OCI-LY1 (cell line): ENCODE measurements at regions not wholly inside any gene's neighbourhood (a gene's known extent, or its start where the extent isn't known, plus 50 kb on each side); places are given as distances from the start of the nearest gene placed in this dataset.

Experiments
- EZH2 ChIP-seq: fragments of 200-600 bp; sonication (generic), shearing (Covaris generic); IDR thresholded peaks from 2 replicates; pipeline ENCODE4 v1.8.0; 2017; ENCODE audit warnings: borderline replicate concordance, mixed run types, mild to moderate bottlenecking, antibody characterized with exemption, low read length, moderate library complexity, mixed read lengths
- TF ChIP-seq, protein P1 (sequence below): fragments of 200-600 bp; sonication (generic), shearing (Covaris generic); IDR thresholded peaks from 2 replicates; pipeline ENCODE4 v1.5.1; 2017; ENCODE audit warnings: mild to moderate bottlenecking, antibody characterized with exemption, low read length, moderate library complexity, mixed read lengths

DNA sequence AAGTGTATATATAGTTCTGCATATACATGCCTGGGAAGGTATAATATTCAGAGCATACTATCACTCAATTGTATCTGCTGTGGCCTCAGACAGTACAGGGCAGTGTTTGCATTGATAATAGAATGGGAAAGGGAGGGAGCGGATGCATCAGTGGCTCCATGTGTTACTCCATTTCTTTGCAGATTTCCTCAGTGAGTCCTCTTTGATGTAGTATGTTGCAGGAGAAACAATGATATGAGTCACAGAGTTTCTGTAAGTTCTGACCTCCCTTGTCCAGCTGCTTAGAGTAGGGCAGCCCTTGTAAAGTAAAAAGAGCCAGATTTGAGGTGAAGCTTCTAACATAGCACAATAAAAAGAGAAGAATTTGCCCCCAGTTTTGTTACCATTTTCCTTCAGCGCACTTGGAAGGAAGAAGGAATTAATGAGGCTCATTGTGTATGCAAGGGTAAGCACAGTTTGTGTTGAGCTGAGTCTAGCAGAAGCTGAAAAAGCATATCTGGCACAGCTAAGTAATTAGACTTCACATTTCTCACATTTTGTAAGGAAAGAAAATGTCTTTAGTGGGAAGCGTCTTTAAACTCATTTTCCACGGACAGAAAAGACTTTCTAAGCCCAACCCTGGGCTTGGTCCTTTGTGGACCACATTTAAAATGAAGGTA is 555.8 kb upstream of the IL12A start:
- TF ChIP-seq, protein P1, sequence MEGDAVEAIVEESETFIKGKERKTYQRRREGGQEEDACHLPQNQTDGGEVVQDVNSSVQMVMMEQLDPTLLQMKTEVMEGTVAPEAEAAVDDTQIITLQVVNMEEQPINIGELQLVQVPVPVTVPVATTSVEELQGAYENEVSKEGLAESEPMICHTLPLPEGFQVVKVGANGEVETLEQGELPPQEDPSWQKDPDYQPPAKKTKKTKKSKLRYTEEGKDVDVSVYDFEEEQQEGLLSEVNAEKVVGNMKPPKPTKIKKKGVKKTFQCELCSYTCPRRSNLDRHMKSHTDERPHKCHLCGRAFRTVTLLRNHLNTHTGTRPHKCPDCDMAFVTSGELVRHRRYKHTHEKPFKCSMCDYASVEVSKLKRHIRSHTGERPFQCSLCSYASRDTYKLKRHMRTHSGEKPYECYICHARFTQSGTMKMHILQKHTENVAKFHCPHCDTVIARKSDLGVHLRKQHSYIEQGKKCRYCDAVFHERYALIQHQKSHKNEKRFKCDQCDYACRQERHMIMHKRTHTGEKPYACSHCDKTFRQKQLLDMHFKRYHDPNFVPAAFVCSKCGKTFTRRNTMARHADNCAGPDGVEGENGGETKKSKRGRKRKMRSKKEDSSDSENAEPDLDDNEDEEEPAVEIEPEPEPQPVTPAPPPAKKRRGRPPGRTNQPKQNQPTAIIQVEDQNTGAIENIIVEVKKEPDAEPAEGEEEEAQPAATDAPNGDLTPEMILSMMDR: no peak
- TF ChIP-seq EZH2: no peak
